ENCODE measurements at regions not wholly inside any gene's neighbourhood (a gene's known extent, or its start where the extent isn't known, plus 50 kb on each side); places are given as distances from the start of the nearest gene placed in this dataset.

- TF ChIP-seq CTCF (IDR thresholded peaks at IDR 0.05; ENCODE audit: insufficient read depth, low read depth, low read length) (no peak), EZH2 (IDR thresholded peaks at IDR 0.05; ENCODE audit: insufficient read depth, low read length) (no peak)
Observed at GRCh38 chr13:32857077-32857476, 159.1 kb upstream of the KL start.
